ENCODE measurements at regions not wholly inside any gene's neighbourhood (a gene's known extent, or its start where the extent isn't known, plus 50 kb on each side); places are given as distances from the start of the nearest gene placed in this dataset.
A peak's percentile ranks its signal among the peaks of the same experiment; 100 is the strongest.
"Not testable (repeated sequence)": the region's sequence is repeated elsewhere in the genome, so short reads cannot be mapped to it uniquely, and the experiment has no call there.

- no peak for DNase-seq
These were observed 838.7 kb downstream of the RNF144A start for GRCh38 chr2:7755879-7756278.

- DNase-seq: no peak
These were observed 841.0 kb downstream of the RNF144A start for GRCh38 chr2:7758073-7758759.

GRCh38 chr2:7759898-7760297 is 842.7 kb downstream of the RNF144A start:
- DNase-seq: no peak

GRCh38 chr2:7763418-7763817 is 846.2 kb downstream of the RNF144A start:
- not testable (repeated sequence) for DNase-seq

- no peak for DNase-seq
These were observed 848.0 kb downstream of the RNF144A start for GRCh38 chr2:7765236-7765635.

- no peak for DNase-seq
These were observed 849.0 kb downstream of the RNF144A start for GRCh38 chr2:7766088-7766722.

GRCh38 chr2:7766978-7767565 is 849.9 kb downstream of the RNF144A start:
- no peak for DNase-seq

GRCh38 chr2:7767902-7768301 is 850.7 kb downstream of the RNF144A start:
- DNase-seq: no peak

GRCh38 chr2:7771781-7772180 is 854.6 kb downstream of the RNF144A start:
- DNase-seq: no peak

- DNase-seq: no peak
These were observed 856.4 kb downstream of the RNF144A start for GRCh38 chr2:7773362-7774360.

- DNase-seq: no peak
These were observed 857.3 kb downstream of the RNF144A start for GRCh38 chr2:7774481-7774880.

- no peak for DNase-seq
These were observed 860.5 kb downstream of the RNF144A start for GRCh38 chr2:7777668-7778067.

GRCh38 chr2:7780321-7780720 is 863.1 kb downstream of the RNF144A start:
- no peak for DNase-seq

- no peak for DNase-seq
These were observed 868.5 kb downstream of the RNF144A start for GRCh38 chr2:7785700-7786099.

GRCh38 chr2:7788736-7789135 is 871.5 kb downstream of the RNF144A start:
- no peak for DNase-seq

- peak; percentile 65 to 70 for DNase-seq
These were observed 874.9 kb downstream of the RNF144A start for GRCh38 chr2:7792031-7792651.

- DNase-seq: peak; percentile 59
These were observed 878.8 kb downstream of the RNF144A start for GRCh38 chr2:7795778-7796563.

GRCh38 chr2:7800031-7800430 is 881.8 kb upstream of the ID2 start:
- no peak for DNase-seq

GRCh38 chr2:7801212-7801611 is 880.6 kb upstream of the ID2 start:
- no peak for DNase-seq

- DNase-seq: no peak
These were observed 878.3 kb upstream of the ID2 start for GRCh38 chr2:7803515-7803914.

GRCh38 chr2:7809640-7810039 is 872.2 kb upstream of the ID2 start:
- DNase-seq: no peak

Measured in right lung (tissue), 2 donors.